Naive thymus-derived CD8-positive, alpha-beta T cell (primary cell): ENCODE measurements at regions not wholly inside any gene's neighbourhood (a gene's known extent, or its start where the extent isn't known, plus 50 kb on each side); places are given as distances from the start of the nearest gene placed in this dataset.

ENCODE experiments used
- ATAC-seq, 2 donors: fragments of 150-1000 bp; cut with Tn5 transposase in 1 of 2; sonication (Bioruptor Pico), chemical (Tn5 transposase) in 1 of 2; 1 replicate in 1 of 2; 2 replicates in 1 of 2; pipeline ENCODE4 v1.10.0; 2021; ENCODE audit warnings: mild to moderate bottlenecking in 2 of 2, moderate library complexity in 2 of 2
- POLR2A ChIA-PET: fragments of 350-600 bp; sonication (Branson Sonifier 250); formaldehyde crosslinking; loops from one replicate; lab custom pipeline; 2021; ENCODE audit warnings: antibody characterized with exemption; lab: Charles Lee
- DNase-seq, 10 donors: peaks; one replicate each; pipeline versions ENCODE4 v3.0.0 to v3.0.0-alpha.2; 2020 to 2022
- H3K27ac Mint-ChIP-seq, 10 donors: one replicate each; pipeline ENCODE4 v1.8.0; 2020 to 2022; ENCODE audit warnings: mild to moderate bottlenecking in 10 of 10, mixed read lengths in 10 of 10, moderate library complexity in 4 of 10, inconsistent platforms in 1 of 10
- H3K27me3 Mint-ChIP-seq, 5 donors: one replicate each; pipeline ENCODE4 v1.8.0; 2021 to 2022; ENCODE audit warnings: mixed read lengths in 5 of 5
- H3K36me3 Mint-ChIP-seq, 3 donors: one replicate each; pipeline ENCODE4 v1.8.0; 2020 to 2022; ENCODE audit warnings: mixed read lengths in 3 of 3, mild to moderate bottlenecking in 2 of 3, inconsistent platforms in 1 of 3
- H3K4me1 Mint-ChIP-seq, 4 donors: one replicate each; pipeline ENCODE4 v1.8.0; 2021 to 2022; ENCODE audit warnings: mixed read lengths in 4 of 4
- H3K4me3 Mint-ChIP-seq, 10 donors: one replicate each; pipeline ENCODE4 v1.8.0; 2020 to 2022; ENCODE audit warnings: mild to moderate bottlenecking in 10 of 10, mixed read lengths in 10 of 10, moderate library complexity in 6 of 10, inconsistent platforms in 1 of 10
- H3K9me3 Mint-ChIP-seq, 9 donors: one replicate each; pipeline ENCODE4 v1.8.0; 2020 to 2022; ENCODE audit warnings: mixed read lengths in 9 of 9, mild to moderate bottlenecking in 3 of 9, inconsistent platforms in 1 of 9, moderate library complexity in 1 of 9

GRCh38 chr12:88947486-88948043 is 367.3 kb upstream of the KITLG start:
- ATAC-seq (no peak), DNase-seq (no peak)
- Mint-ChIP-seq H3K27ac (no peak overlapping the region), H3K27me3 (peaks cover 2 to 27% (median 4%) of the 10 kb centered on the region in 5 donors), H3K36me3 (no peaks in the 10 kb centered on the region), H3K4me3 (no peak overlapping the region), H3K9me3 (peaks cover 0 to 8% (median 0%) of the 10 kb centered on the region in 9 donors), H3K4me1 (no peaks in the 10 kb centered on the region)
- POLR2A ChIA-PET = no interaction called here

DNA sequence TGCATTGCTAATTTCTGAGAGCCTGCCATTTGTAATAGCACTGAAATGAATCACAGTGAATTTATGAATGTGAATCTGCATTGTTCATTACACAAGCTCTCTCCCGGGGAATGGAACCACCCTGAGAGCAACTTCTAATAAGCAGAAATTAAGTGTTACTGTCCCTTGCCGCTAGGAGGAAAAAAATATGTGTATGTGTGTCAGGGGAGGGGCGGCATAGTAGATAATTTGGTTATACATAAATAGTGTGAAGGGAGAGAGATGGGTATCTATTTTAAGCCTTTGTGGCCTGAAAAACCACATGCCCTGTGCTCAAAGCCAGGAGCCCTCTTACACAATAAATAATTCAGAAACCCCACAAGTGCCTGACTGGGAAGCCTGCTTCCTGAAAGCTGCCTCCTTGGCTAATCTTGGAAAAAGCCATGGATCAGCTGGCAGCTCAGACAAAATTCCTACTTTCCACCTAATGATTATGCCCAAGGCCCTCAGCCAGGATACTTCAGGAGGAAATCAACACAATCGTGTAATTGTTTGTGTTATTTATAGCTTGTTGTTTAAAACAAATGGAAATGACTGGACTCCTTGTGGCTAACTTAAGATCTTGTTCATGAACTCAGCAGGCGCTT is 366.2 kb upstream of the KITLG start:
- H3K36me3 Mint-ChIP-seq = no peaks in the 10 kb centered on the region
- ATAC-seq = no peak
- H3K4me1 Mint-ChIP-seq = no peaks in the 10 kb centered on the region
- DNase-seq = no peak
- POLR2A ChIA-PET = no interaction called here
- no peak overlapping the region for H3K4me3 Mint-ChIP-seq
- H3K27ac Mint-ChIP-seq = no peak overlapping the region
- peaks cover 0 to 8% (median 0%) of the 10 kb centered on the region in 9 donors for H3K9me3 Mint-ChIP-seq
- H3K27me3 Mint-ChIP-seq = peaks cover 2 to 27% (median 2%) of the 10 kb centered on the region in 5 donors

DNA sequence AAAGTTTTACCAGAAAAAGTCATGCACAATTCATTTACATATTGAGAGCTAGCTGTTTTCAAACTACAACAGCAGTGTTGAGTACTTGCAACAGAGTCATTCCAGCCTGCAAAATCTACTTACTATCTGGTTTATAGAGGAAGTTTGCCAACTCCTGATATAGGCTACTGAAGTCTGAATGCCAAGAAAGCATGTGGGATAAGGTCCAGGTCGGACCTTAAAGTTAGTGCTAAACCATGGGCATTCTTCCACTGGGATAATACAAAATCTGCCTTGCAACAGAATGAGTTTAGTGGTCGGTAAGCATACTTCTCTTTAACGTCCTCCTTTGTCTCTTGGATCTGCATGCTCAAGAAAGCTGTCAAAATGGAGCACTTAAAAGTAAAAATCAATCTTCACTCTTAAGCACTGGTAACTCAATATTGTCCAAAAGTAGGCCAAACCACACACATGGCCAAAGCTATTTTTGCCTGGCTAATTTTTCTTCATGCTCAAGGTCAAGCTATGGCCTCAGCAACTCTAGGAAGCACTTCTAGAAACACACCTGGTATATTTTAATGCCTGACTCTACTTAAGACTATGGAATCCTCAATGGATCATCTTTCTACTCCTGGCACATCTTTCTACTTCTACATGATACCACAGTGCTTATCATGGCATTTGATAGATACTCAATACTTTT is 364.9 kb upstream of the KITLG start:
- POLR2A ChIA-PET = no interaction called here
- H3K27ac Mint-ChIP-seq = no peak overlapping the region
- H3K4me1 Mint-ChIP-seq = no peaks in the 10 kb centered on the region
- peaks cover 0 to 8% (median 0%) of the 10 kb centered on the region in 9 donors for H3K9me3 Mint-ChIP-seq
- ATAC-seq (no peak), DNase-seq (no peak)
- H3K36me3 Mint-ChIP-seq = no peaks in the 10 kb centered on the region
- H3K4me3 Mint-ChIP-seq = no peak overlapping the region
- H3K27me3 Mint-ChIP-seq = peaks cover 2 to 27% (median 3%) of the 10 kb centered on the region in 5 donors

DNA sequence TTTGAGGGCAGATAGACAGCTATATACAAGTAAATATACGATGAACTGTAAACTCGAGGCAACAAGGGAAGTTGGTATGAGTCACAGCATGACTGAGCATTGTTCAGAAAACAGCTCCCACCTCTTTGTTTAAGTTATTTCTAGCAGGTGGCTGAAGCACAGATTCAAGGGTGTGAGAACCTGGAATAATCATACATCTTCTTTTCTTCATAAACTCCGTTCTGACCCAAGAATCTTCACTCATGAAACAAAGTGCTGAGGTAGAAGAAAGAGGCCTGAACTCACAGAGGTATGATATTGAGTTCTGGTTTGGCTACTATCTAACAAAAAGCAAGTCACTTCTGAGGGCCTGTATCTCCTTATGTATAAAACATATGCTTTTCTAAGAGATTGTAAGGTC is 364.1 kb upstream of the KITLG start:
- Mint-ChIP-seq H3K4me3 (no peak overlapping the region), H3K27me3 (peaks cover under 1 to 27% (median 3%) of the 10 kb centered on the region in 5 donors), H3K9me3 (peaks cover 0 to 4% (median 0%) of the 10 kb centered on the region in 9 donors), H3K27ac (no peak overlapping the region), H3K4me1 (no peaks in the 10 kb centered on the region), H3K36me3 (no peaks in the 10 kb centered on the region)
- POLR2A ChIA-PET = no interaction called here
- no peak for DNase-seq
- ATAC-seq = no peak

DNA sequence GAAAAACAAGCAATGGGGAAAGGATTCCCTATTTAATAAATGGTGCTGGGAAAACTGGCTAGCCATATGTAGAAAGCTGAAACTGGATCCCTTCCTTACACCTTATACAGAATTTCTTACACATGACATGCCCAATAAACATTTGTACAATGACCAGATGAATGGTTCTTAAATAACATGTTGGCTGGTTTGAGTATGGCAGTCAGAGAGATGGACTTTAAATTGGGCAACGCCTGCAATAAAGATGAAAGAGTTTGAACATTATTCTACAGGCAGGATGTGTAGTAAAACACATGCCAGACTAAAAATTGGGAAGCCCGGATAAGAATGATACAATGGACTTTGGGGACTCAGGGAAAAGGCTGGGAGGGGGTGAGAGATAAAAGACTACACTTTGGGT is 360.6 kb upstream of the KITLG start:
- peaks cover 0 to 10% (median 3%) of the 10 kb centered on the region in 5 donors for H3K27me3 Mint-ChIP-seq
- POLR2A ChIA-PET = no interaction called here
- H3K27ac Mint-ChIP-seq = no peak overlapping the region
- no peak for ATAC-seq
- no peaks in the 10 kb centered on the region for H3K4me1 Mint-ChIP-seq
- no peak for DNase-seq
- no peaks in the 10 kb centered on the region for H3K36me3 Mint-ChIP-seq
- H3K4me3 Mint-ChIP-seq = no peak overlapping the region
- H3K9me3 Mint-ChIP-seq = no peaks in the 10 kb centered on the region

DNA sequence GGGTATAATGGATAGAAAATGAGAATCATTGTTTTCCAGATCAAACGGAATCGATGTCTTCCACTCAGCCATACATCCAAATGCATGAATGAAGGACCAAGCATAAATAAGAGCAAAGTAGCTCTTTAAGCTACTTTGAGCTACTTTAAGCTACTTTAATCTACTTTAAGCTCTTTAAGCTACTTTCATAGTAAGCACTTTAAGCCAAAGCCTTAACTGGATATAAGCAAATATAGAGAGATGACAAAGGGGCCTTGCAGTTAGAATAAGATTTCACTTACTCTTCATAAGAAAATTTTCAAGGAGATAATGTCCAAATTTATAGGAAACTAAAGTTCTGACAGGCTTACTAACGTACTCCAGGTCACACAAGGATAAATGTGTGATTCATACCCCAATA is 355.6 kb upstream of the KITLG start:
- H3K27me3 Mint-ChIP-seq = peaks cover 0 to 2% (median 2%) of the 10 kb centered on the region in 5 donors
- no peak for ATAC-seq
- no peaks in the 10 kb centered on the region for H3K4me1 Mint-ChIP-seq
- no peak overlapping the region for H3K27ac Mint-ChIP-seq
- no peaks in the 10 kb centered on the region for H3K9me3 Mint-ChIP-seq
- H3K36me3 Mint-ChIP-seq = no peaks in the 10 kb centered on the region
- H3K4me3 Mint-ChIP-seq = no peak overlapping the region
- POLR2A ChIA-PET = no interaction called here
- no peak for DNase-seq

DNA sequence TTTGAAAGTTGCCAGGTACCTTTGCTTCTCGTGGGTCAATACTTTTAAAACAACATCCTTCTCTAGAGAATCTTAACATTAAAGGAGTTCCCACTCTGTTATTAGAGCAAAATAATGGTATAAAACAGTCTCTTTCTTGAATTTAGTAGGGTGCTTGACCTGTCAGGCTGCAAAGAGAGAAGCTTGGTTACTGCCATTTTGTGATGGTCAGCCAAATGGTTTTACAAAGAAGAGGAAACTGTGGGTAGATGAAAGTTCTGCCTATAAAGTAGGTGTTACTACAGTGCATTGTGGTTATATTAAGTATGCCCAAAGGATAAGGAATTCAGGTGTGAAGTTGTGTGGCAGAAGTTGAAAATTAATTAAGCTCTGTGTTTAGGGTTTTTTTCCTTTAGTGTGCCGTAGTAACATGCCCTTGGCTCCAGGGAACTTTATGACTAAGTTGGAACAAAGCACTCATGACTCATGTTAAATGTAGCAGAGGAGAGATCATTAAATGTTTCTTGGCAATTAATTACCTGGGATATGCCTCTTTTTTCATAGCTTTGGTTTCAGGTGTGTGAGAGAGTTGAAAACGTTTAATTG is 354.0 kb upstream of the KITLG start:
- Mint-ChIP-seq H3K36me3 (no peaks in the 10 kb centered on the region), H3K27me3 (peaks cover 0 to 10% (median 5%) of the 10 kb centered on the region in 5 donors), H3K9me3 (no peaks in the 10 kb centered on the region), H3K4me1 (no peaks in the 10 kb centered on the region), H3K4me3 (peak overlapping the region in 1 of 10 donors; percentile 0), H3K27ac (no peak overlapping the region)
- POLR2A ChIA-PET = no interaction called here
- DNase-seq (no peak), ATAC-seq (no peak)

GRCh38 chr12:88932457-88932856 is 352.2 kb upstream of the KITLG start:
- H3K9me3 Mint-ChIP-seq = no peaks in the 10 kb centered on the region
- no peak overlapping the region for H3K4me3 Mint-ChIP-seq
- POLR2A ChIA-PET = no interaction called here
- ATAC-seq (no peak), DNase-seq (no peak)
- H3K4me1 Mint-ChIP-seq = no peaks in the 10 kb centered on the region
- H3K27me3 Mint-ChIP-seq = peaks cover 0 to 10% (median 5%) of the 10 kb centered on the region in 5 donors
- no peak overlapping the region for H3K27ac Mint-ChIP-seq
- H3K36me3 Mint-ChIP-seq = no peaks in the 10 kb centered on the region

- no peak for ATAC-seq
- H3K4me3 Mint-ChIP-seq = no peak overlapping the region
- no peak overlapping the region for H3K27ac Mint-ChIP-seq
Observed at GRCh38 chr12:88931598-88931997, 351.3 kb upstream of the KITLG start.

DNA sequence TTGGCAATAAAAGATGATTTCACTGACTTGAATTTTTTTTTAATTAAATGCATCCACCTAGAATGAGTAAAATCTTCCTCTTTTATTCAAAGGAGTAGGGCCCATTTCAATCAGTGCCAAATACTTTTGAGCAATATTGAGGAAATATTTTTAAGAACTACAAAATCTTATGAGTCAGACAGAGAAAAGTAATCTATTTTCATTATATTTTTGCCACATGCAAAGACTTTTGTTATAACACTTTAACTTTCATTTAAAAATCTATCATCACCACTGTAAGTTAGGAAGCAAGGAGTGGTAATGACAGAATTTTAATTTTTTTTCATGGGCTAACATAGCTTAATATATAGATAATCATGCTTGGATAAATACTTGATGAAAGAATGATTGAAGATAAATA is 345.2 kb upstream of the KITLG start:
- Mint-ChIP-seq H3K9me3 (peaks cover 0 to 3% (median 0%) of the 10 kb centered on the region in 9 donors), H3K27me3 (peaks cover 1 to 6% (median 4%) of the 10 kb centered on the region in 5 donors), H3K27ac (no peak overlapping the region), H3K4me1 (no peaks in the 10 kb centered on the region), H3K36me3 (no peaks in the 10 kb centered on the region), H3K4me3 (no peak overlapping the region)
- POLR2A ChIA-PET = no interaction called here
- ATAC-seq (no peak), DNase-seq (no peak)

More at GRCh38 chr12:88931598-88931997, 351.3 kb upstream of the KITLG start:
- no peak for DNase-seq
- no peaks in the 10 kb centered on the region for H3K9me3 Mint-ChIP-seq
- no peaks in the 10 kb centered on the region for H3K4me1 Mint-ChIP-seq
- peaks cover 0 to 10% (median 6%) of the 10 kb centered on the region in 5 donors for H3K27me3 Mint-ChIP-seq
- H3K36me3 Mint-ChIP-seq = no peaks in the 10 kb centered on the region
- POLR2A ChIA-PET = no interaction called here

- H3K27me3 Mint-ChIP-seq = peaks cover 0 to 4% (median 2%) of the 10 kb centered on the region in 5 donors
- no peaks in the 10 kb centered on the region for H3K36me3 Mint-ChIP-seq
- H3K27ac Mint-ChIP-seq = no peak overlapping the region
- H3K4me3 Mint-ChIP-seq = no peak overlapping the region
- no peak for ATAC-seq
- POLR2A ChIA-PET = no interaction called here
- no peak for DNase-seq
- peaks cover 0 to 9% (median 2%) of the 10 kb centered on the region in 9 donors for H3K9me3 Mint-ChIP-seq
- H3K4me1 Mint-ChIP-seq = no peaks in the 10 kb centered on the region
Observed at GRCh38 chr12:88924162-88924561, 343.9 kb upstream of the KITLG start.

DNA sequence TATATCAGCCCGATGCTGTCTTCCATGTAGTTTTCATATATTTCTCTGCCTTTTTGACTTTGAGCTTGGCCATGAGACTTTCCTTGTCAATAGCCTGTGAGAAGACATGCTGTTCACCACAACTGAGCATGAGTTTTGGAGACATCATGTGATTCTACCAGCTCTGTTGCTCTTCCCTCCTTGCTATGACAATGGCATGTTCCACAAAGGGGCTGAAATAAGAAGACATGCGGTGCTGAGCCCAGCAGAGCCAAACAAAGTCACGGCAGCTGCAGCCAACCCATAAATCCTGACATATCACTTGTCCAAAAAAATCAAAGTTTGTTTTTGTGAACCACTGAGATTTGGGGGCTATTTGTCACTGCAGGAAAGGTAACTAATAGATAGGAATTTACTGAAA is 343.4 kb upstream of the KITLG start:
- POLR2A ChIA-PET = no interaction called here
- no peak for ATAC-seq
- H3K9me3 Mint-ChIP-seq = peaks cover 0 to 13% (median 2%) of the 10 kb centered on the region in 9 donors
- no peaks in the 10 kb centered on the region for H3K36me3 Mint-ChIP-seq
- peaks cover 0 to 4% (median 2%) of the 10 kb centered on the region in 5 donors for H3K27me3 Mint-ChIP-seq
- no peak for DNase-seq
- no peak overlapping the region for H3K4me3 Mint-ChIP-seq
- H3K27ac Mint-ChIP-seq = no peak overlapping the region
- no peaks in the 10 kb centered on the region for H3K4me1 Mint-ChIP-seq

DNA sequence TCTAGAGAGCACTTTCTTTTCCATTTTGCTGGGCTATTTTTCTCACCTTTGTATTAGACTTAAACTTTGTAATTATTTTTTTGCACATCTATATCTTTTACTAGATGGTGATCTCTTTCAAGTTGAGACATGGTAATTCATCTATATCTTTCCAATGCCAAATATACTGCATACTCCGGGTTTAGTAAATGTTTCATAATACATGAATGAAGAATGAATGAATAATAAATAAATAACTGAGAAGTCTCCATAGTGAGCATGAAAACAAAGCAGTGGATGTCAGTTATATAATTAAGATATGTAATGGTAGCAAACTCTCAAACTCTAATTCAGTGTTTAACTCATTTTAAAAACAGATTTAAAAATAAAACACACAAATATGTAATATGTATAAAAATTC is 342.5 kb upstream of the KITLG start:
- no peaks in the 10 kb centered on the region for H3K4me1 Mint-ChIP-seq
- peaks cover 0 to 14% (median 3%) of the 10 kb centered on the region in 9 donors for H3K9me3 Mint-ChIP-seq
- ATAC-seq (no peak), DNase-seq (no peak)
- peaks cover 0 to 4% (median 2%) of the 10 kb centered on the region in 5 donors for H3K27me3 Mint-ChIP-seq
- H3K36me3 Mint-ChIP-seq = no peaks in the 10 kb centered on the region
- no peak overlapping the region for H3K27ac Mint-ChIP-seq
- POLR2A ChIA-PET = no interaction called here
- H3K4me3 Mint-ChIP-seq = no peak overlapping the region
